ENCODE measurements at regions not wholly inside any gene's neighbourhood (a gene's known extent, or its start where the extent isn't known, plus 50 kb on each side); places are given as distances from the start of the nearest gene placed in this dataset.

- no peak for DNase-seq
Observed at GRCh38 chr7:98514211-98515031, 102.7 kb upstream of the NPTX2 start.

DNA sequence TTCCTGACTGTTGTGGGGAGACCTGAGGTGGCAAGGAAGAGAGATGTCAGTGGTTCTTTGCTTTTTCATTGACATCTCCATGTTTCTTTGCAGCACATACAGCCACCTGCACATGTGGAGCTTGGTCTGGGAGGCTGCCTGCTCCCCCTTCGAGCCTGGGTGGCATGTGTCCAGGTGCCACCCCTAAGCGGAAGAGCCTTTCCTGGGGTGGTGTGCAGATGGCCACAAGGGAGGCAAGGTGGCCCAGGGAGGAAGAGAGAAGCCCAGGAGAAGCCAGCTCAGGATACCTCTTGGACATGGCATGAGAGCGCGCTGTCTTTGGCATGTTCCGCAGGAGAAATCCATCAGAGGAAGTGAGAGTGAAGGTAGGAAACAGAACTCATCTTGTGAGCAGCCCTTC is 105.9 kb upstream of the NPTX2 start:
- no peak for DNase-seq

- no peak for DNase-seq
Observed at GRCh38 chr7:98509836-98510235, 107.2 kb upstream of the NPTX2 start.

GRCh38 chr7:98506471-98506870 is 105.6 kb upstream of the BAIAP2L1 start:
- no peak for DNase-seq

- DNase-seq: no peak
Observed at GRCh38 chr7:98500764-98501163, 99.9 kb upstream of the BAIAP2L1 start.

- no peak for DNase-seq
Observed at GRCh38 chr7:98496618-98497017, 95.7 kb upstream of the BAIAP2L1 start.

- no peak for DNase-seq
Observed at GRCh38 chr7:98495200-98495955, 94.5 kb upstream of the BAIAP2L1 start.

DNA sequence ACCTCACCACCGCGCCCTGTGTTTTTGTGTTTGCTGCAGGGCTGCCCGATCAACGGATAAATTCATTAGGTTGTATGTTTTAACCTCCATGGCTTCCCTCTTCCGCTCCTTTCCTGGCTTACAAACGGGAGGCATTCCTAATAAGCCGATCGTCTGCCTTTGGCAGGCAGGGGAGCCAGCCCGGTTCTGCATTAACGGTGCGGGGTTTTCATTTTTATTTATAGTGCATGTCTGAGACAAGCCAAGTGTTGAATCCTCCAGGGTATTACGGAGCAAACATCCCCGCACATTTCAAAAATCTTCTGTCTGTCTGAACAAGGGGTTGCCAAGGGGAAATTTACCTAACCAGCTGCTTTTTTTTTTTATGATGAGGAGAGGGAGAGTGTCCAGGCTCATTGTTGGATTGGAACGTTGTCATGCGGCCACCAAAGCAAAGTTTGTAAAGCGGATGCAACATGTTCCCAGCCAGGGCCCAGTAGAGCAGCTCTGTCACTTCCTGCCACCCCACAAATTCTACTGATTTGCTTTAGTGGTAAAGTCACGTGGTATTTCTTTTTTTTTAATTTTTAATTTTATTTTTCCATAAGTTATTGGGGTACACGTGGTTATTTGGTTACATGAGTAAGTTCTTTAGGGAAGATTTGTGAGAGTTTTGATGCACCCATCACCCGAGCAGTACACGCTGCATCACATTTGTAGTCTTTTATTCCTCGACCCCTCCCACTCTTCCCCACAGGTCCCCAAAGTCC is 92.3 kb upstream of the BAIAP2L1 start:
- no peak for DNase-seq

DNA sequence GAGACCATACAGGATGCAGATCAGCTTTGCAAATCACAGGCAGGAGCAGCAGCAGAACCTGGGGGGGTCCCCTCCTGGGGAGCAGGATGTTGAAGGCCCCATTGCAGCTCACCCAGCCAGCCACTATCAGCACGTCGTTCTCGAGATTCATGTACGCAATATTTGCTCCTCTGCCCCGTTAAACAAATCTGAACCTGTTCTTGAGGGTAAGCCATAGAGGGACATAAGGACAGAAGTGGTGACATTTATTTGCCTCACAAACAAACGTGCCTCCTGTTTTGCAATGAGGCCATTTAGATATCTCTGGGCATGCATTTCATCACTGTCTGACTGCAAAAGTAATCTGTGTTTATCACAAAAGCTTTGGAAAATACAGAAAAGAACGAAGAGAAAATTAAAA is 87.3 kb upstream of the BAIAP2L1 start:
- DNase-seq: no peak

GRCh38 chr7:98483964-98484545 is 83.2 kb upstream of the BAIAP2L1 start:
- DNase-seq: no peak

DNA sequence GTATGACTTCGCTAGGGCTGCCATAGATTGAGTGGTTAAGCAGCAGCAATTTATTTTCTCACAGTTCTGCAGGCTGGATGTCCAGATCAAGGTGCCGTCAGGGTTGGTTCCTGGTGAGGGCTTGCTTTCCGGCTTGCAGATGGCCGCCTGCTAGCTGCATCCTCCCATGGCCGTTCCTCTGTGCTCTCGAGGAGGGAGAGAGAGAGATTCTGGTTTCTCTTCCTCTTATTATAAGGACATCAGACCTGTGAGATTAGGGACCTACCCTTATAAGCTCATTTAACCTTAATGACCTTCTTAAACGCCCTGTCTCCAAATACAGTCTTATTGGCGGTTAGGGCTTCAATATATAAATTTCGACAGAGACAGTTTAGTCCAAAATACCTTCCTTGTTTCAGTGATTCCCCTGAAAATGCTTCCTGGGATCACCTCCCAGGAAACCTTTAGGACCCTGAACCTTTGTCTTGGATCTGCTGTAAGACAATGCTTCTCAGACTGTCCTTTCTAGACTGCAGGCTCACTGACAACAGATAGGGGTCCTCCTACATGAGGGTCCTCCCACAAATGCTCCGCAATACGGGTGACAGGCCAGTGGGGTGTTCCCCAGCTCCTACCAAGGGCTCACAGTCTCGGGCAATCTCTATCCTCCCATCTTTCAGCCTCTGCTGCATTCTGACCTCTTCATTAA is 82.5 kb upstream of the BAIAP2L1 start:
- DNase-seq: no peak

DNA sequence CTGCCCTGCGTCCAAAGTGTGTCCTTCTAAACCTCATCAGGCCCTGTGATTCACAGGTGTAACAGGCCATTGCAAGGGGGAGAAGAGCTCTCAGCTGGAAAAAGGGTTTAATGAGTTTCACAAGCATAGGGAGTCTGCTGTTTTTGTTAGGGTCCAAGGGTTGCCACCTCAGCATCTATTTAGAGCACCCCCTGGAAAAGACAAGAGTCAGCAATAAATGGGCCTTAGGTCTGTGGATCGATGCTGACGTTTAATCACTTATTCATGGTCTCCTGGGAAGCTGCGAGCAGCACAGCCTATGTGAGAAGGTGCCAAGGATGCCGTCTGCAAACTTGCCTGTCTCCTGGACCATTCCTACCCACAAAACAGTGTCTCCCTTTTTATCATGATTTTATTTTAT is 78.4 kb upstream of the BAIAP2L1 start:
- DNase-seq: no peak

DNA sequence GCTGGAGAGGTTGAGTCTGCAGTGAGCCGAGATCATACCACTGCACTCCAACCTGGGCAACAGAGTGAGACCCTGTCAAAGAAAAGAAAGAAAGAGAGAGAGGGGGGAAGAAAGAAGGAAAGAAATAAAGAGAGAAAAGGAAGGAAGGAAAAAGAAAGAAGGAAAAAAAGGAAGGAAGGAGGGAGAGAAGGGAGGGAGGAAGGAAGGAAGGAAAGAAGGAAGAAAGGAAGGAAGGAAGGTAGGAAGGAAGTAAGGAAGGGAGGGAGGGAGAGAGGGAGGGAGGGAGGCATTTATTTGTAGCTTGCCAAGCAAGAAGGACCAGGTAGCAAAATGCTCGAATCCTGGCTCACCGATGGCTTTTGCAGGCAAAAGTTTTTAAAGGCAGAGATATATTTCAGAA is 74.5 kb upstream of the BAIAP2L1 start:
- no peak for DNase-seq

DNA sequence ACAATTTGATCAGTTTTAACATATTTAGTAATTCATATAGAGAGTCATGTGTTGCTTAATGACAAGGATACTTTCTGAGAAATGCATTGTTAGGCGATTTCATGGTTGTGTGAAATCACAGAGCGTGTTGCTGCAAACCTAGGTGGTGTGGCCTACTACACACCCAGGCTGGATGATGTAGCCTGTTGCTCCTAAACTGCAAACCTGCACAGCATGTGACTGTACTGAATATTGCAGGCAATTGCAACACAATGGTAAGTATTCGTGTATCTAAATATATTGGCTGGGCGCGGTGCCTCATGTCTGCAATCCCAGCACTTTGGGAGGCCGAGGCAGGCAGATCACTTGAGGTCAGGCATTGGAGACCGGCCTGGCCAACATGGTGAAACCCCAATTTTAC is 73.7 kb upstream of the BAIAP2L1 start:
- no peak for DNase-seq

- DNase-seq: no peak
Observed at GRCh38 chr7:98472521-98472954, 71.6 kb upstream of the BAIAP2L1 start.

DNA sequence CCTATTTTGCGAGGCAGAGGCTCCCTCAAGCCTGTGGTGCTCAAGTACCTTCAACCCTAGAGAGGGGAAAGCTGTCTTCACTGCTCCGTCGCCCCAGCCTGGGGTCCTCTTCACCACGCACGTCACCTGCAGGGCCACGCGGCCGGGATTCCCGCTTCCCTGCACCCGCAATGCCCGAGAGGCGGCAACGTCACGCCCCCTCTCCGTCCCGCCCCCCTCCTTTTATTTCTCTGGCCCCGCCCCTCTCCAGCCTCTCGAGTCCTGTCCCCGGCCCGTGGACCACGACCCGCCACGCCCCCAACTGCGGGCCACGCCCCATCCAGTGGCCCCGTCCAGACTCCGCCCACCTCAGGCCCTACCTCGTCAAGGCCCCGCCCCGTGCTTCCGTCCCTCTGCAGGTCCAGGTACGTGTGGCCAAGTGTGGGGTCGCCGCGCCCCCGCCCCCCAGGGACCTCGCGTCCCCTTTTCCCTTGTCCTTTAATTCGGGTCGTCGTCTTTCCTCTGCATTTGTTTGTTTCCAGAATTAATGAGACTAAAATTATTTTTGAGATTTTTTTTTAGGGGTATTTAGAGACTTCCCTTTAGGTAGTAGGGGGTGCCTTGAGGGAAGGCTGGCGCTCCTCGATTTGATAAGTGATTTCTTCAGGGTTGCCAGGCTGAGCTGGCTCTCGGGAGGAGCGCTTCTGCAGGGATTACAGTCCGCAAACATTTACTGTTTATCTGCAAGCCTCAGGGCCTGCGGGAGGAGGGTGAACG is 69.8 kb upstream of the BAIAP2L1 start:
- DNase-seq: no peak

DNA sequence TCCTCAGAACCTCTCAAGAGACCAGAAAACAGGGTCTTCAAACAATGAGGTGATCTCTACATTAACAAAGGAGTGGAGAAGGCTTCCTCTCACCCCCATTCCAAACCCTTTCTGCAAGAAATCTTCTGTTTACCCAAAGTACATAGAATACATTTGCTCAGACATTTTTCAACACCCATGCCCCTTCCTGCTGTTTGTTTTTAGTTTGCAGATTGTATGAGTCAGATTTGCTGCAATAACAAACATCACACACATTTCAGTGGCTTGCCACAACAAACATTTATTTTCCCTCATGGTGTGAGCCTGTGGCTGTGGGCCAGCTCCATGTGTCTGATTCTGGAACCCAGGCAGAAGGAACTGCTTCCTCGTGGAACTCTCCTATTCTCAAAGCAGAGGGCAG is 68.2 kb upstream of the BAIAP2L1 start:
- DNase-seq: no peak

- DNase-seq: no peak
Observed at GRCh38 chr7:98467570-98468312, 66.9 kb upstream of the BAIAP2L1 start.

- DNase-seq: no peak
Observed at GRCh38 chr7:98465022-98465421, 64.1 kb upstream of the BAIAP2L1 start.

DNA sequence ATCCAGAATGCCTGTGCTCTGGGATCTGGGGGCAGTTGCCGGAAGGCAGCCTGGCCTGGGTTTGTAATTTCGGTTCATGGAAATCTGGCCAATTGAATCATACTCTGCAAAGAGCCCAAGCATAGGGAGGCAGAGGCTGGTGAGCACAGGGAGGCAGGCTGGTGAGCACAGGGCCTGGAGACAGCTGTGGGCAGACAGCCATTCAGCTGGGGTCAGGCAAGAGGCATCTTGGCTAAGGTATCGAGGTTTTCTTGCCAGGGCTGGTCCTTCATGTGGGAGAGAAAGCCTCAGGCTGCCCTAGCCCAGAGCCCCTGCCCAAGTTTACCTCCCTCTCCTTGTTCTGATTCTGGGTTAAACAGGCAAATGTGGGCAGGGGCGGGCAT is 63.7 kb upstream of the BAIAP2L1 start:
- DNase-seq: no peak

Data from NCI-H2227 treated with DMSO at 0.1 percent for 48 hours (cell line).